GM12878 (cell line): ENCODE measurements at regions not wholly inside any gene's neighbourhood (a gene's known extent, or its start where the extent isn't known, plus 50 kb on each side); places are given as distances from the start of the nearest gene placed in this dataset.

Experiments used
- ATAC-seq: fragments of 200-7000 bp; cut with Tn5 transposase; 3 replicates; pipeline ENCODE4 v1.9.1; 2020; ENCODE audit warnings: mild to moderate bottlenecking, moderate library complexity
- BruUV-seq: library from RNA; stranded (reverse); fragments of 400-500 nt; replicated peaks from 2 replicates; lab custom pipeline; 2021; lab: Mats Ljungman, UMichigan
- CTCF ChIA-PET: fragments of 300-600 bp; sonication (Branson Sonifier 250); formaldehyde crosslinking; extraction: SDS; loops from one replicate; lab custom pipeline; 2021; ENCODE audit warnings: inconsistent platforms; lab: Yijun Ruan, JAX
- POLR2A ChIA-PET: fragments of 350-600 bp; formaldehyde crosslinking; extraction: SDS; loops from one replicate; lab custom pipeline; 2021; ENCODE audit warnings: inconsistent platforms; lab: Charles Lee
- RAD21 ChIA-PET: fragments of 300-600 bp; sonication (Branson Sonifier 250); formaldehyde crosslinking; loops from one replicate; lab custom pipeline; 2023; ENCODE audit warnings: antibody characterized with exemption; ENCODE audit not compliant: unreplicated experiment; lab: Charles Lee
- SMC1A ChIA-PET: fragments of 300-600 bp; sonication (Branson Sonifier 250); formaldehyde crosslinking; loops from one replicate; lab custom pipeline; 2023; ENCODE audit not compliant: unreplicated experiment, uncharacterized antibody; lab: Charles Lee
- DNase-seq: peaks from one replicate; pipeline ENCODE4 v3.0.0-alpha.2; 2011; ENCODE audit warnings: low read depth, low spot score
- FAIRE-seq: peaks from 3 replicates; lab custom pipeline; 2011; peaks lifted over from hg19 to GRCh38; lab: Jason Lieb, UNC
- H2AFZ ChIP-seq: 2 replicates; pipeline ENCODE4 v1.6.0; 2011; ENCODE audit warnings: low read depth, low read length, control low read depth; ENCODE audit not compliant: control insufficient read depth
- H3K27ac ChIP-seq: 2 replicates; pipeline ENCODE4 v1.5.1; 2011; ENCODE audit warnings: control low read depth; ENCODE audit not compliant: control insufficient read depth, insufficient read depth
- H3K27me3 ChIP-seq, 2 experiments: replicated peaks in 1 of 2; 2 replicates each; pipeline versions ENCODE4 v1.6.0 to v1.6.1; 2011; ENCODE audit warnings: low read length in 1 of 2; ENCODE audit not compliant: control insufficient read depth in 2 of 2, insufficient read depth in 2 of 2
- H3K36me3 ChIP-seq, 2 experiments: 2 replicates each; pipeline ENCODE4 v1.5.1; 2011; ENCODE audit warnings: low read length in 1 of 2; ENCODE audit not compliant: control insufficient read depth in 2 of 2, insufficient read depth in 2 of 2
- H3K4me1 ChIP-seq: 2 replicates; pipeline ENCODE4 v1.6.1; 2011; ENCODE audit warnings: mild to moderate bottlenecking, low read length, moderate library complexity, mixed read lengths; ENCODE audit not compliant: control insufficient read depth, insufficient read depth
- H3K4me2 ChIP-seq: 2 replicates; pipeline ENCODE4 v1.6.0; 2011; ENCODE audit warnings: control low read depth; ENCODE audit not compliant: control insufficient read depth, insufficient read depth
- H3K4me3 ChIP-seq: fragments of 200-600 bp; sonication (generic); 2 replicates; pipeline ENCODE4 v1.5.1; 2016
- H3K79me2 ChIP-seq: 2 replicates; pipeline ENCODE4 v1.6.0; 2011; ENCODE audit warnings: low read length; ENCODE audit not compliant: control insufficient read depth, insufficient read depth
- H3K9ac ChIP-seq: 2 replicates; pipeline ENCODE4 v1.8.0; 2011; ENCODE audit warnings: low read length, control low read depth, mixed read lengths; ENCODE audit not compliant: control insufficient read depth, insufficient read depth
- H3K9me3 ChIP-seq: replicated peaks from 3 replicates; pipeline ENCODE4 v1.5.1; 2011; ENCODE audit warnings: mild to moderate bottlenecking, low read length; ENCODE audit not compliant: control insufficient read depth, insufficient read depth
- H4K20me1 ChIP-seq: 2 replicates; pipeline ENCODE4 v1.6.0; 2011; ENCODE audit not compliant: control insufficient read depth, insufficient read depth
- BHLHE40 ChIP-seq, 2 experiments: fragments of 450-650 bp in 1 of 2; IDR thresholded peaks; 2 replicates each; pipeline ENCODE4 v1.6.1; 2011 to 2017; ENCODE audit warnings: low read depth in 2 of 2, borderline replicate concordance in 1 of 2, improper control_type of control experiment in 1 of 2, low read length in 1 of 2, mild to moderate bottlenecking in 1 of 2
- CBX3 ChIP-seq: fragments of 200-600 bp; sonication (generic); IDR thresholded peaks from 2 replicates; pipeline ENCODE4 v1.6.1; 2016; ENCODE audit warnings: low read depth, borderline replicate concordance
- CHD4 ChIP-seq: fragments of 200-600 bp; sonication (generic); IDR thresholded peaks from 2 replicates; pipeline ENCODE4 v1.6.1; 2016; ENCODE audit warnings: mild to moderate bottlenecking
- MTA3 ChIP-seq: IDR thresholded peaks from 2 replicates; pipeline ENCODE4 v1.6.1; 2012; ENCODE audit warnings: low read length, inconsistent platforms, borderline replicate concordance
- POLR2A ChIP-seq: IDR thresholded peaks from 2 replicates; pipeline ENCODE4 v1.6.1; 2011; ENCODE audit warnings: low read depth, mild to moderate bottlenecking, low read length
- SREBF2 ChIP-seq: IDR thresholded peaks from 2 replicates; pipeline ENCODE4 v1.6.1; 2012; ENCODE audit warnings: mild to moderate bottlenecking, low read length
- TARDBP ChIP-seq: IDR thresholded peaks from 2 replicates; pipeline ENCODE4 v1.6.1; 2016; ENCODE audit warnings: borderline replicate concordance
- WGBS: methylation state at CpG from one replicate; pipeline ENCODE4 v1.1.6; 2016; ENCODE audit warnings: low lambda C conversion rate; ENCODE audit not compliant: insufficient replicate concordance, insufficient coverage; ENCODE audit errors: missing lambda C conversion rate; 5-methylcytosine and 5-hydroxymethylcytosine counted together
- in situ Hi-C: fragments of 300-500 bp; cut with MboI; formaldehyde crosslinking; loops from 9 replicates; pipeline ENCODE4 v1.14.3; 2018; ENCODE audit warnings: mixed read lengths
- intact Hi-C: fragments of 100-400 bp; cut with micrococcal nuclease; formaldehyde crosslinking; loops from one replicate; pipeline ENCODE4 v1.14.2; 2022; ENCODE audit not compliant: unreplicated experiment
- TF ChIP-seq, protein P1 (sequence below): IDR thresholded peaks from 2 replicates; pipeline ENCODE4 v1.6.1; 2012; ENCODE audit warnings: low read depth, low read length, improper control_type of control experiment
- TF ChIP-seq, protein P2 (sequence below): IDR thresholded peaks from 2 replicates; pipeline ENCODE4 v1.6.1; 2012; ENCODE audit warnings: low read depth, low read length, improper control_type of control experiment
- TF ChIP-seq, protein P3 (sequence below): IDR thresholded peaks from 2 replicates; pipeline ENCODE4 v1.6.1; 2012; ENCODE audit warnings: mild to moderate bottlenecking, low read depth, low read length

DNA sequence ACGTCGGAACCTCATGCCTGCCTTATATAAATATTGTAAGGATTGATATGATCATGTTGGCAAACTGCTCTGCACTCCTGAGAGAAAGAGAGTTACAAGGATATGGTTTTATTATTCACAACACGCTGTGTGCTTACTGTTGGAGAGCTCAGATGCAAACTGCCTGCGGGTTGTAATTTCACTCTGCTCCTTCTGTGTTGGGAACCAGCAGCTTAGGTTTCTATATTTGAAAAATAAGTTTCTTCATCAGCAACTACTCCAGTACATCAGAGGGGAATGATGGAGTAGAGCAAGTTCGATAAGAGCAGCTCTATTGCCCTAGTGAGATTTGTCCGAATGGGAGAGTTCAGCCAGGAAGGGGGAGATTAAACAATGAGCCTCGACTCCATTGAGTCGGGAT is 106.9 kb upstream of the UBL3 start:
- CTCF ChIA-PET: interaction anchor here (0.6 to 1.3 kb wide), 2 partner anchors 21 to 32 kb away, joined by 3 to 5 read pairs; no protein-coding TSS in a partner anchor
- H3K9me3 ChIP-seq: no peaks in the 10 kb centered on the region
- no peaks in the 10 kb centered on the region for H3K36me3 ChIP-seq
- no peaks in the 10 kb centered on the region for H3K4me1 ChIP-seq
- H3K27ac ChIP-seq: no peak overlapping the region
- DNase-seq: no peak
- H3K9ac ChIP-seq: no peak overlapping the region
- no TSS peak for BruUV-seq
- intact Hi-C loops (no loop called here), in situ Hi-C loops (no loop called here)
- WGBS: 44% methylated on average over 8 of the region's 8 CpGs
- no peaks in the 10 kb centered on the region for H3K79me2 ChIP-seq
- ATAC-seq: no peak
- H3K4me3 ChIP-seq: no peak overlapping the region
- no peaks in the 10 kb centered on the region for H4K20me1 ChIP-seq
- H3K27me3 ChIP-seq: peaks cover 0 to 2% of the 10 kb centered on the region in 2 experiments; a peak in 2 of 4 replicates
- SMC1A ChIA-PET: no interaction called here
- POLR2A ChIA-PET: no interaction called here
- FAIRE-seq: no peak
- RAD21 ChIA-PET: no interaction called here
- H2AFZ ChIP-seq: no peak overlapping the region
- H3K4me2 ChIP-seq: no peak overlapping the region
- TF ChIP-seq, protein P1, sequence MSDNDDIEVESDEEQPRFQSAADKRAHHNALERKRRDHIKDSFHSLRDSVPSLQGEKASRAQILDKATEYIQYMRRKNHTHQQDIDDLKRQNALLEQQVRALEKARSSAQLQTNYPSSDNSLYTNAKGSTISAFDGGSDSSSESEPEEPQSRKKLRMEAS: no peak

DNA sequence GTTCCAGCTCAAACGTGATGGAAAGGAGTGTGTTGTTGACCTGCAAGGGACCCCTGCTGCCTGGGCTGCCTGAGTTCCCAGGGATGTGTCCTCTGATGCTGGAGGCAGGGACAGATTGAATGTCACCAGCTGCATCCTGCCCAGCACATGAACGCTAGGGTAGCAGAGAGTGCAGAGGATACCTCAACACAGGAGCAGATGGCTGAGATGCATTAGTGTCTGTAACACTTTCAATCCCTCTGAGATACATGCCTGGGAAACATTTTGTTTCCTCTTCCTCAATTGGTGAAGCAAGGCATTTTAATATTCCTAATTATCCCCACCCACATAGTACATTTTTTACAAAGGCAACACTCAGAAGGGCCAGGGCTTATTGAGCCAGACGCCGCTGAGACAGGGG is 106.4 kb upstream of the UBL3 start:
- in situ Hi-C loops (no loop called here), intact Hi-C loops (no loop called here)
- no TSS peak for BruUV-seq
- FAIRE-seq (no peak), DNase-seq (no peak), ATAC-seq (no peak)
- H4K20me1 ChIP-seq: no peaks in the 10 kb centered on the region
- no peaks in the 10 kb centered on the region for H3K9me3 ChIP-seq
- no peak overlapping the region for H3K27ac ChIP-seq
- ChIA-PET CTCF (interaction anchor here (1.3 kb wide), 1 partner anchor 31 kb away, joined by 5 read pairs; no protein-coding TSS in a partner anchor), POLR2A (interaction anchor here (0.7 kb wide), 1 partner anchor 39 kb away, joined by 3 read pairs; no protein-coding TSS in a partner anchor), RAD21 (no interaction called here), SMC1A (no interaction called here)
- no peaks in the 10 kb centered on the region for H3K79me2 ChIP-seq
- no peak for TF ChIP-seq CBX3
- TF ChIP-seq MTA3: no peak
- TF ChIP-seq, protein P2, sequence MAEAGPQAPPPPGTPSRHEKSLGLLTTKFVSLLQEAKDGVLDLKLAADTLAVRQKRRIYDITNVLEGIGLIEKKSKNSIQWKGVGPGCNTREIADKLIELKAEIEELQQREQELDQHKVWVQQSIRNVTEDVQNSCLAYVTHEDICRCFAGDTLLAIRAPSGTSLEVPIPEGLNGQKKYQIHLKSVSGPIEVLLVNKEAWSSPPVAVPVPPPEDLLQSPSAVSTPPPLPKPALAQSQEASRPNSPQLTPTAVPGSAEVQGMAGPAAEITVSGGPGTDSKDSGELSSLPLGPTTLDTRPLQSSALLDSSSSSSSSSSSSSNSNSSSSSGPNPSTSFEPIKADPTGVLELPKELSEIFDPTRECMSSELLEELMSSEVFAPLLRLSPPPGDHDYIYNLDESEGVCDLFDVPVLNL: no peak
- TF ChIP-seq TARDBP: no peak
- TF ChIP-seq SREBF2: no peak
- TF ChIP-seq, protein P3, sequence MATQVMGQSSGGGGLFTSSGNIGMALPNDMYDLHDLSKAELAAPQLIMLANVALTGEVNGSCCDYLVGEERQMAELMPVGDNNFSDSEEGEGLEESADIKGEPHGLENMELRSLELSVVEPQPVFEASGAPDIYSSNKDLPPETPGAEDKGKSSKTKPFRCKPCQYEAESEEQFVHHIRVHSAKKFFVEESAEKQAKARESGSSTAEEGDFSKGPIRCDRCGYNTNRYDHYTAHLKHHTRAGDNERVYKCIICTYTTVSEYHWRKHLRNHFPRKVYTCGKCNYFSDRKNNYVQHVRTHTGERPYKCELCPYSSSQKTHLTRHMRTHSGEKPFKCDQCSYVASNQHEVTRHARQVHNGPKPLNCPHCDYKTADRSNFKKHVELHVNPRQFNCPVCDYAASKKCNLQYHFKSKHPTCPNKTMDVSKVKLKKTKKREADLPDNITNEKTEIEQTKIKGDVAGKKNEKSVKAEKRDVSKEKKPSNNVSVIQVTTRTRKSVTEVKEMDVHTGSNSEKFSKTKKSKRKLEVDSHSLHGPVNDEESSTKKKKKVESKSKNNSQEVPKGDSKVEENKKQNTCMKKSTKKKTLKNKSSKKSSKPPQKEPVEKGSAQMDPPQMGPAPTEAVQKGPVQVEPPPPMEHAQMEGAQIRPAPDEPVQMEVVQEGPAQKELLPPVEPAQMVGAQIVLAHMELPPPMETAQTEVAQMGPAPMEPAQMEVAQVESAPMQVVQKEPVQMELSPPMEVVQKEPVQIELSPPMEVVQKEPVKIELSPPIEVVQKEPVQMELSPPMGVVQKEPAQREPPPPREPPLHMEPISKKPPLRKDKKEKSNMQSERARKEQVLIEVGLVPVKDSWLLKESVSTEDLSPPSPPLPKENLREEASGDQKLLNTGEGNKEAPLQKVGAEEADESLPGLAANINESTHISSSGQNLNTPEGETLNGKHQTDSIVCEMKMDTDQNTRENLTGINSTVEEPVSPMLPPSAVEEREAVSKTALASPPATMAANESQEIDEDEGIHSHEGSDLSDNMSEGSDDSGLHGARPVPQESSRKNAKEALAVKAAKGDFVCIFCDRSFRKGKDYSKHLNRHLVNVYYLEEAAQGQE: no peak
- TF ChIP-seq POLR2A: no peak
- no peak for TF ChIP-seq BHLHE40 (IDR thresholded peaks at IDR 0.05; ENCODE audit: borderline replicate concordance in 1 of 2, low read depth in 2 of 2, low read length in 1 of 2)
- no peak for TF ChIP-seq CHD4
- H3K27me3 ChIP-seq: peaks cover 0 to 2% of the 10 kb centered on the region in 2 experiments; a peak in 2 of 4 replicates
- 25% methylated on average over 4 of the region's 4 CpGs for WGBS
- no peak overlapping the region for H3K4me3 ChIP-seq
- H3K4me2 ChIP-seq: no peak overlapping the region
- no peaks in the 10 kb centered on the region for H3K36me3 ChIP-seq
- H3K4me1 ChIP-seq: no peaks in the 10 kb centered on the region
- no peak overlapping the region for H3K9ac ChIP-seq
- no peak overlapping the region for H2AFZ ChIP-seq
